ENCODE measurements at regions not wholly inside any gene's neighbourhood (a gene's known extent, or its start where the extent isn't known, plus 50 kb on each side); places are given as distances from the start of the nearest gene placed in this dataset.

GRCh38 chr5:20286512-20286911 lies 298.5 kb upstream of the CDH18 start:
- ATAC-seq (no peak), DNase-seq (no peak)
- intact Hi-C loops (cut with DNase I), result no loop called here

DNA sequence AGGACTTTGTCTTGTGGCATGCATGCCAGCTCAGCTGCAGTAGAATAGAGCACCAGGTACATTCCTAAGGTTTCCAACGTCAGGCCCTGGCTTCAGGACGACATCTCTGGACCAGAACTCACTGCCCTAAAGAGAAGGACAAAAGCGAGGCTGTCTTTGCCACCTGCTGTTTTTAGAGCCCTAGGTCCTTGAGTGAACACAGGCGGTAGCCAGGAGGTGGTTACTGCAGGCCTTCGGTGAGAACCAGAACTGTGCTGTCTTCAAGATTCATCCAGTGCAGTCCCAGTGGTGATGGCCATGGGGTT lies 288.9 kb upstream of the CDH18 start:
- no peak for ATAC-seq
- intact Hi-C loops (cut with DNase I), result no loop called here
- DNase-seq, result no peak

GRCh38 chr5:20276061-20276958 lies 288.3 kb upstream of the CDH18 start:
- no peak for ATAC-seq
- DNase-seq, result no peak
- intact Hi-C loops (cut with DNase I), result no loop called here

DNA sequence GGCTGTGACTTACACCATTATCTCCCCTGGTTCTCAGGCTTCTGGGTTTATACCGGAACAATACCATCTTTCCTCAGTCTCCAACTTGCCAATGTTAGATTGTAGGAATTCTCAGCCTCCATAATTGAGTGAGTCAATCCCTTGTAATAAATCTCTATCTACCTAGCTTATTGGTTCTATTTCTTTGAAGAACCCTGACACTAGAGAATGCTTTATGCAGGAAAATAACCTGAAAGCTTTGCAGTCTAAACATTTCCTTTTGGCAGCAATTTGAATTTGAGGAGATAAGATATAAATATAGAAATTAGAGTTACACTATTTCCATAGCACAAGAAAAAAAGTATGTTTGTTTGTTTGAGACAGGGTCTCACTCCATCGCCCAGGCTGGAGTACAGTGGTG lies 278.1 kb upstream of the CDH18 start:
- ATAC-seq (no peak), DNase-seq (no peak)
- intact Hi-C loops (cut with DNase I), result no loop called here

GRCh38 chr5:20262896-20263295 lies 274.9 kb upstream of the CDH18 start:
- intact Hi-C loops (cut with DNase I), result no loop called here
- DNase-seq (no peak), ATAC-seq (no peak)

- no peak for DNase-seq
- intact Hi-C loops (cut with DNase I), result no loop called here
- no peak for ATAC-seq
Observed at GRCh38 chr5:20254748-20255147, 266.7 kb upstream of the CDH18 start.

GRCh38 chr5:20248118-20248517 lies 260.1 kb upstream of the CDH18 start:
- DNase-seq (no peak), ATAC-seq (no peak)
- intact Hi-C loops (cut with DNase I), result no loop called here

DNA sequence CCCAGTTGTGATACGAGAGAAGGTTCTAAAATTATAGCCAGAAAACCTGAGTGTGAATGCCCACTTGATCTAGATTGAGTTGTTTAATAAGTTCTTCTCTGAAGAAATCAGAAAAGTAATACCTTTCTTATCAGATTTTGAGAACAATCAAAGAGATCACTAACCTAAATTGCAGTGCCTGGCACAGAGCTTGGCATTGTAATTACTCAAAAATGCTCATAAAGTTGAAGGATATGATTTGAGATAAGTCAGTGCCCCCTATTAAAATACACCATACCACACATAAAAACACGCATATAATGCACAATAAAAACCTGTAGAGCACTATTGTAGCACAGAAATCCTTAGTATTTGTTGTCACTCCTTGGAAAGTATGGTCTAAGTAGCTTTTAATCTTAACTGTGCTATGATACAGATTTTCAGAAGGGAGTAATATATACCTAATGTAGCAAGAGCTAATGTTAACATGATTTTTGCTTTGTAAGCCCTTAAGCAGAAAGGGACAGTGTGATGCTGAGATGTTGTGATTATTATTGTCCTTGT lies 257.5 kb upstream of the CDH18 start:
- ATAC-seq, result no peak
- intact Hi-C loops (cut with DNase I), result no loop called here

DNA sequence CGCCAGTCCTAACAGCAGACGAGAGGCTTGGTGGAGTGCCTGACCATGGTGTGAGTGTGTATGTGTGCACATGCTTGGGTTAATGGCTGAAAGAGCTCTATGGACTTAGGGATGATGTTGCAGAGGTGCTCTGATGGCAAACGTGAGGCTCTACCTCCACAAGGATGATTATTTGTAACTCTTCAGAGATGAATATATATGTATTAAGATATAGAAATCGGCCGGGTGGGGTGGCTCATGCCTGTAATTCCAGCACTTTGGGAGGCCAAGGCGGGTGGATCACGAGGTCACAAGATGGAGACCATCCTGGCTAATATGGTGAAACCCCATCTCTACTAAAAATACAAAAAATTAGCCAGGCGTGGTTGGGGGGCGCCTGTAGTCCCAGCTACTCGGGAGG lies 253.4 kb upstream of the CDH18 start:
- intact Hi-C loops (cut with DNase I), result no loop called here
- ATAC-seq, result no peak
- DNase-seq, result no peak

More for the DNA sequence above, 257.5 kb upstream of the CDH18 start:
- no peak for DNase-seq

DNA sequence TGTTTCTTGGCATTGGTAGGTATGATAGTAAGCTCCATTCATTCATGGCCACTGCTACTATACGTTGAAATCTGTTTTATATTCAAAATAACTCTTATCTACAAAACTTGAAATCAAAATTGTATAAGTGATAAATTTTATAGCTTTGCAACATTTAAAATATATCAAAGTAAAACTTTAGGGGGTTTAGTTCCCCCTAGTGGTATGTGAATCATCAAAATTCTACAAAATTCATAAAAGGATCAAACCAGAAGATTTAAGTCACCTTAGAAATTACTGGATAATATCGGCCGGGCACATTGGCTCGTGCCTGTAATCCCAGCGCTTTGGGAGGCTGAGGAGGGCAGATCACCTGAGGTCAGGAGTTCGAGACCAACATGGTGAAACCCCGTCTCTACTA lies 243.0 kb upstream of the CDH18 start:
- DNase-seq, result no peak
- intact Hi-C loops (cut with DNase I), result no loop called here
- ATAC-seq, result no peak

DNA sequence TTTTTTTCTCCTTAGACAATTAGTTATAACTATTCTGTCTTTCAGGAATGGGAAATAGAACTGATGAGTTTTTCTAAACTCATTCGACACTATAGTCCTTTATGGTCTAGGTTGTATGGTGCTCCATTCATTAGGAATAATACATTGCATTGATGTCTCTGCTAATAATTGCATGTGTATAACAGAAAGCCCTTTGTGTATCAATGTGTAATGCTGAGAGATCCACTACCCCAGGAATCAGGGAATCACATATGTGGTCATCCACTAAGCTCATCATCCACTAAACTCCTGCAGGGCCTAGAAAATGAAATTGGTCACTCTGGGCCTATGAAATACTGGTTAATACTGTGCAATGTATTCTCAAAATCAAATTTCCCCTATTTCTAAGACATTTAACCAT lies 242.0 kb upstream of the CDH18 start:
- no peak for ATAC-seq
- intact Hi-C loops (cut with DNase I), result no loop called here
- no peak for DNase-seq

GRCh38 chr5:20229303-20230005 lies 241.5 kb upstream of the CDH18 start:
- ATAC-seq (no peak), DNase-seq (no peak)
- intact Hi-C loops (cut with DNase I), result no loop called here

GRCh38 chr5:20224966-20225365 lies 237.0 kb upstream of the CDH18 start:
- ATAC-seq (no peak), DNase-seq (no peak)
- intact Hi-C loops (cut with DNase I), result no loop called here

- DNase-seq, result no peak
- no peak for ATAC-seq
- intact Hi-C loops (cut with DNase I), result no loop called here
Observed at GRCh38 chr5:20224046-20224445, 236.0 kb upstream of the CDH18 start.

- intact Hi-C loops (cut with DNase I), result no loop called here
- ATAC-seq (no peak), DNase-seq (no peak)
Observed at GRCh38 chr5:20223451-20223850, 235.5 kb upstream of the CDH18 start.

GRCh38 chr5:20215257-20215656 lies 227.3 kb upstream of the CDH18 start:
- no peak for ATAC-seq
- no peak for DNase-seq
- intact Hi-C loops (cut with DNase I), result no loop called here

DNA sequence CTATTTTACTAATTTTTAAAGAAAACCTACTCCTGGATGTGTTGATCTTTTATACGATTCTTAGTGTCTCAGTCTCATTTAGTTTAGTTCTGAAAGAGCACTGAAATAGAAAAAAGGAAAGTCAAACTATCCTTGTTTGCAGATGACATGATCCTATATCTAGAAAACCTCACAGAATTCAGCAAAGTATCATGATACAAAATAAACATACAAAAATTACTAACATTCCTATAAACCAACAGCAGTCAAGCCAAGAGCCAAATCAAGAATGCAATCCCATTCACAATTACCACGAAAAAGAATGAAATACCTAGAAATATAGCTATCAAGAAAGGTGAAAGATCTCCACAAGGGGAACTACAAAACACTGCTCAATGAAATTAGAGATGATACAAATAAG lies 225.8 kb upstream of the CDH18 start:
- ATAC-seq (no peak), DNase-seq (no peak)
- intact Hi-C loops (cut with DNase I), result no loop called here

- no peak for ATAC-seq
- intact Hi-C loops (cut with DNase I), result no loop called here
- no peak for DNase-seq
Observed at GRCh38 chr5:20212701-20213100, 224.7 kb upstream of the CDH18 start.

- ATAC-seq (no peak), DNase-seq (no peak)
- intact Hi-C loops (cut with DNase I), result no loop called here
Observed at GRCh38 chr5:20166456-20166855, 178.5 kb upstream of the CDH18 start.

DNA sequence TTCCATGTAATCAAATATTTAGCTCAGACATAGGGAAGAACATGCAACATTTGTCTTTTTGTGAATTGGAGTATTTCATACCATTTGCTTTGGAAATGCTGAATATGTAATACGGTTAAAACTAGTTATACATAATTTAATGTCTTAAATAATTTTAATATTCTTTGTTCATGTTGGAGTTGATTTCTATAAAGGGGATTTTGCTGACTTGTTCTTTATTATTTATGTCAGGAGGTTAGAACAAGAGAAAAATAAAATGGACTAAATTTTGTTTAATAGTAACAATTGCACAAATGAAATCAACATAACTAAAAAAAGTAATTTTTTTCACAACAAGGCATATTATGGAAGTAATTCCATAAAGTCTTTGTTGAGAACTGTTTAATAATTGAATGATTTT lies 170.0 kb upstream of the CDH18 start:
- ATAC-seq, result no peak
- DNase-seq, result no peak
- intact Hi-C loops (cut with DNase I), result no loop called here

- intact Hi-C loops (cut with DNase I), result no loop called here
- ATAC-seq (no peak), DNase-seq (no peak)
Observed at GRCh38 chr5:20157089-20157488, 169.1 kb upstream of the CDH18 start.
